Ishikawa (cell line): ENCODE measurements at regions not wholly inside any gene's neighbourhood (a gene's known extent, or its start where the extent isn't known, plus 50 kb on each side); places are given as distances from the start of the nearest gene placed in this dataset.

Experiments used
- CEBPB ChIP-seq: IDR thresholded peaks from 2 replicates; pipeline ENCODE4 v1.6.1; 2012
- CREB1 ChIP-seq: IDR thresholded peaks from 2 replicates; pipeline ENCODE4 v1.6.1; 2012; ENCODE audit warnings: low read depth
- EGR1 ChIP-seq: IDR thresholded peaks from 2 replicates; pipeline ENCODE4 v1.6.1; 2012
- EP300 ChIP-seq: IDR thresholded peaks from 2 replicates; pipeline ENCODE4 v1.6.1; 2012; ENCODE audit warnings: borderline replicate concordance
- FOXM1 ChIP-seq: IDR thresholded peaks from 2 replicates; pipeline ENCODE4 v1.6.1; 2012; ENCODE audit warnings: low read depth, borderline replicate concordance
- NFIC ChIP-seq: IDR thresholded peaks from 2 replicates; pipeline ENCODE4 v1.6.1; 2012
- RAD21 ChIP-seq: IDR thresholded peaks from 2 replicates; pipeline ENCODE4 v1.6.1; 2012; ENCODE audit warnings: low read depth
- TAF1 ChIP-seq: IDR thresholded peaks from 2 replicates; pipeline ENCODE4 v1.6.1; 2012; ENCODE audit warnings: low read depth, mild to moderate bottlenecking
- TCF12 ChIP-seq: IDR thresholded peaks from 2 replicates; pipeline ENCODE4 v1.6.1; 2012; ENCODE audit warnings: low read depth
- TEAD4 ChIP-seq: IDR thresholded peaks from 2 replicates; pipeline ENCODE4 v1.6.1; 2012
- YY1 ChIP-seq: IDR thresholded peaks from 2 replicates; pipeline ENCODE4 v1.6.1; 2012; ENCODE audit warnings: low read depth
- ZBTB7A ChIP-seq: IDR thresholded peaks from 2 replicates; pipeline ENCODE4 v1.6.1; 2012; ENCODE audit warnings: low read depth
- TF ChIP-seq, protein P1 (sequence below): IDR thresholded peaks from 2 replicates; pipeline ENCODE4 v1.6.1; 2012
- TF ChIP-seq, protein P2 (sequence below): IDR thresholded peaks from 2 replicates; pipeline ENCODE4 v1.6.1; 2012
- TF ChIP-seq, protein P3 (sequence below): IDR thresholded peaks from 2 replicates; pipeline ENCODE4 v1.6.1; 2012; ENCODE audit warnings: low read depth, mild to moderate bottlenecking

DNA sequence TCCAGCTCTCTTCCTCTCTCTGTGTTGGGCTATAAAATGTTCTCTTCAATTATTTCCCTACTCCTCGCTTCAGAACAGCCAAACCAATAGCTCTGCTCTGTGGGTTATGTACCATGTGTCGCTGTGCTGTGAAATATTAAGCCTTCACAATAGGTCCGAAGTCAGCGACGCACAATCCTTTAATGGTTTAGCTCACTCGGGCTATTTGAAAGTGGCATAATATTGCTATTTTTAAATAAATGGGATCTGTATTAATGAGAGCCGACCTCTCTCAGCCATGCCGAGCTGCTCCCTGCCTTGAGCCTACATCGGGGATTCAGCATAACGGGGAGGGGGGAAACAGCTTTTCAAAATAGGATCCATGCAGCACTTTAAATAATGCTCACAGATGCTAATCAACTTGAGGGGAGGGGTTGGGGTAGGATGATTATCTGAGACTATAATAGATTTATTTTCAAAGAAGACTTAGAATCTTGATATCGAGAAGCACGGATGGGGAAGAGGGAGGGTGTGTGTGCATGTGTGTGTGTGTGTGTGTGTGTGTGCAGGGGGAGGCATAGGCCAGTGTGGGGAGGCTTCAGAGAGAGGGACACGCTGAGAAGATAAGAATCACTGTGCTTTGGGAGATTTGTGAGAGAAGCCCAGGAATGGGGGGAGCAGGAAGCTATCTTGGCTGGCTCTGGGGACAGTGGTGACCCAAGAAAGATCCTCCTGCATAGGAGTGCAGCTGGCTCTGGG, 271.5 kb downstream of the NXPE2 start:
- no peak for TF ChIP-seq ZBTB7A
- no peak for TF ChIP-seq YY1
- TF ChIP-seq TAF1, result no peak
- no peak for TF ChIP-seq RAD21
- TF ChIP-seq CREB1, result no peak
- TF ChIP-seq CEBPB, result no peak
- TF ChIP-seq NFIC, result no peak
- no peak for TF ChIP-seq EGR1
- TF ChIP-seq, protein P1, sequence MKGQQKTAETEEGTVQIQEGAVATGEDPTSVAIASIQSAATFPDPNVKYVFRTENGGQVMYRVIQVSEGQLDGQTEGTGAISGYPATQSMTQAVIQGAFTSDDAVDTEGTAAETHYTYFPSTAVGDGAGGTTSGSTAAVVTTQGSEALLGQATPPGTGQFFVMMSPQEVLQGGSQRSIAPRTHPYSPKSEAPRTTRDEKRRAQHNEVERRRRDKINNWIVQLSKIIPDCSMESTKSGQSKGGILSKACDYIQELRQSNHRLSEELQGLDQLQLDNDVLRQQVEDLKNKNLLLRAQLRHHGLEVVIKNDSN, result no peak

DNA sequence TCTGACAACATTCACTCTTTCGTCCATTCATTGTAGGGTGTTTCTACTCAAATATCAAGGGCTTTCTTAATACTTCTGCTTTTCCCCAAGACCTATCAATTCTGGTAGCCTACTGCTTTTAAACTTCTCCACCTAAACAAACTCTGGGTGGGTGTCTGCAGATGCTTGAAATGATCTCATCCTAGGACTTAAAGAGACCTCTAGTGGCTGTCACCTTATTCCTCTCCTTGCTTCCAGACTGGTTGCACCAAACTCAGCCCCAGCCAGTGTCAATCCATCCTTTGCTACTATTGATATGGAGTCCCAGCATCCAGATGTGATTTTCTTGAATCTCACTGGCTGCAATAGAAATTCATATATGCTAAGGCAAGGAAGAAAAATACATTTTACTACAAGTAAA, 274.7 kb downstream of the NXPE2 start:
- TF ChIP-seq, protein P2, sequence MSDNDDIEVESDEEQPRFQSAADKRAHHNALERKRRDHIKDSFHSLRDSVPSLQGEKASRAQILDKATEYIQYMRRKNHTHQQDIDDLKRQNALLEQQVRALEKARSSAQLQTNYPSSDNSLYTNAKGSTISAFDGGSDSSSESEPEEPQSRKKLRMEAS, result no peak
- TF ChIP-seq TEAD4, result no peak
- TF ChIP-seq CEBPB, result no peak
- no peak for TF ChIP-seq NFIC

DNA sequence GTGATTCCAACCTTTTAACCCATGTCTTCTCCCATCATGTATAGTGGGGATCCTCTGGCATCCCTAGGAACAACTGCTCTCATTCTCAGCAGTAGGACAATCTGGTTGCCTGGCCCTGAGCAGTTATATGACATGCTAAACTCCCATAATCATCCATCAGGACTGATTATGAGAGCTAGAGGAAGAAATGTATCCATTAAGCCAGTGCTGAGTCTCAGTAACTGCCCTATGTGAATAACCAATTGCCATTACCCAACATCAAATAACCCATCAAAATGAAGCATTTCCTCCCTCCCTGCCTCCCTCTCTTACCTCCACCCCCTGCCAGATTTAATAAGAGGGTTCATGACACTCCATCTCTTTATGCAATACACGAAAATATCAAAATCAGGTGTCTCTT, 277.6 kb downstream of the NXPE2 start:
- TF ChIP-seq, protein P1, result no peak
- no peak for TF ChIP-seq EP300
- no peak for TF ChIP-seq YY1
- TF ChIP-seq EGR1, result no peak
- TF ChIP-seq, protein P3, sequence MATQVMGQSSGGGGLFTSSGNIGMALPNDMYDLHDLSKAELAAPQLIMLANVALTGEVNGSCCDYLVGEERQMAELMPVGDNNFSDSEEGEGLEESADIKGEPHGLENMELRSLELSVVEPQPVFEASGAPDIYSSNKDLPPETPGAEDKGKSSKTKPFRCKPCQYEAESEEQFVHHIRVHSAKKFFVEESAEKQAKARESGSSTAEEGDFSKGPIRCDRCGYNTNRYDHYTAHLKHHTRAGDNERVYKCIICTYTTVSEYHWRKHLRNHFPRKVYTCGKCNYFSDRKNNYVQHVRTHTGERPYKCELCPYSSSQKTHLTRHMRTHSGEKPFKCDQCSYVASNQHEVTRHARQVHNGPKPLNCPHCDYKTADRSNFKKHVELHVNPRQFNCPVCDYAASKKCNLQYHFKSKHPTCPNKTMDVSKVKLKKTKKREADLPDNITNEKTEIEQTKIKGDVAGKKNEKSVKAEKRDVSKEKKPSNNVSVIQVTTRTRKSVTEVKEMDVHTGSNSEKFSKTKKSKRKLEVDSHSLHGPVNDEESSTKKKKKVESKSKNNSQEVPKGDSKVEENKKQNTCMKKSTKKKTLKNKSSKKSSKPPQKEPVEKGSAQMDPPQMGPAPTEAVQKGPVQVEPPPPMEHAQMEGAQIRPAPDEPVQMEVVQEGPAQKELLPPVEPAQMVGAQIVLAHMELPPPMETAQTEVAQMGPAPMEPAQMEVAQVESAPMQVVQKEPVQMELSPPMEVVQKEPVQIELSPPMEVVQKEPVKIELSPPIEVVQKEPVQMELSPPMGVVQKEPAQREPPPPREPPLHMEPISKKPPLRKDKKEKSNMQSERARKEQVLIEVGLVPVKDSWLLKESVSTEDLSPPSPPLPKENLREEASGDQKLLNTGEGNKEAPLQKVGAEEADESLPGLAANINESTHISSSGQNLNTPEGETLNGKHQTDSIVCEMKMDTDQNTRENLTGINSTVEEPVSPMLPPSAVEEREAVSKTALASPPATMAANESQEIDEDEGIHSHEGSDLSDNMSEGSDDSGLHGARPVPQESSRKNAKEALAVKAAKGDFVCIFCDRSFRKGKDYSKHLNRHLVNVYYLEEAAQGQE, result no peak
- TF ChIP-seq, protein P2, result no peak
- TF ChIP-seq CEBPB, result no peak
- no peak for TF ChIP-seq RAD21
- TF ChIP-seq TCF12, result no peak

DNA sequence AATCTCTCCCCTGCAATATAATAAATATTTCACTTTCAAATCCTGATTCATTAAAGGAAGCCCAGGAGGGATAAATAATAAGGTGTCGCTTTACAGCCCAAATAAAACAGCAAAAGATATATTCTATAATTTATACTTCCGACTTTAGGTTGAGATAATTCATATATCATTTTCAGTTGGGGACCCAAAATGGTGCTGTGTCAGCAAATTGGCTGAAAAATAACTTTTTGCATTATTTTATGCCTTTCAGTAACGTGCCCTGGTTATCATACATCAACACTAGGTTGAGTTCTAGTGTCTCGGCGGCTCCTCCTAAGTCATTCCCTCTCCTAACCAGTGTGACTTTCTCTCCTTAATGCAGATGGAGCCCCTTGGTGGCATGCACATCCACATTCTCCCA, 278.2 kb downstream of the NXPE2 start:
- TF ChIP-seq NFIC (no peak), EGR1 (no peak), EP300 (no peak), ZBTB7A (no peak), RAD21 (no peak), CEBPB (no peak), TEAD4 (no peak), TCF12 (no peak), FOXM1 (no peak), YY1 (no peak), TAF1 (no peak), CREB1 (no peak)
- TF ChIP-seq, protein P2, result no peak
- TF ChIP-seq, protein P1, result no peak
- TF ChIP-seq, protein P3, result no peak

DNA sequence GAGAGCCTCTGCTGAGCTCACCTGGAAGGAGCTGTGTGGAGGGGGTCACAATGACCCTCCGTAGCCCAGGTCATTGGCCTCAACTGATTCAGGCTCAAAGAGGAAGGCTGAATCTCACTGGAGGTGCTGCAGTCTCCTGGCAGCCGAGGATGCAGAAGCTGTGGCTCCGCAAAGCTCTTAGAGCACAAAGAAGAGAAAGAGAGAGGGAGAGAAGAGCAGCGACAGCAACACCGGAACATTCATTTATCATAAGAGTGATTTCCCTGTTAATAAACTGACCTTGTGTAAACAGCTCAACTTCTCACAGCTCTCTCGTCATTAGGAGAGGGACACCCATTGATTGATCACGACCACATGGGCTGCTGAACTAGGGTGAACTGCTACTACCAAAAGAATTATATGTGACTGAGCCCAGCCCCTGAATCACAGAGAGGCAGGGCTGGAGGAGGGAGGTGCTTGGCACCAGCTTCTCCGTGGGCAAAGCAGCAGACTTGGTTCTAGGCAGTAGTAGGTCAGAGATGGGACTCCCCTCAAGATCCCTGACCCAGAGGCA, 281.7 kb downstream of the NXPE2 start:
- no peak for TF ChIP-seq TCF12
- TF ChIP-seq YY1, result no peak
- TF ChIP-seq EGR1, result no peak
